IPS-15b (cell line): ENCODE measurements at regions not wholly inside any gene's neighbourhood (a gene's known extent, or its start where the extent isn't known, plus 50 kb on each side); places are given as distances from the start of the nearest gene placed in this dataset.

Experiments
- H3K27me3 ChIP-seq: one replicate; pipeline ENCODE4 v1.6.1; 2013; ENCODE audit warnings: low read length; ENCODE audit not compliant: control insufficient read depth, insufficient read depth
- H3K36me3 ChIP-seq: one replicate; pipeline ENCODE4 v1.6.1; 2013; ENCODE audit warnings: low read length; ENCODE audit not compliant: control insufficient read depth, insufficient read depth
- H3K4me1 ChIP-seq: one replicate; pipeline ENCODE4 v1.6.1; 2013; ENCODE audit warnings: mild to moderate bottlenecking, low read length; ENCODE audit not compliant: control insufficient read depth, insufficient read depth
- H3K4me3 ChIP-seq: one replicate; pipeline ENCODE4 v1.5.1; 2013; ENCODE audit warnings: low read depth, low read length
- H3K9ac ChIP-seq: one replicate; pipeline ENCODE4 v1.6.1; 2013; ENCODE audit warnings: low read depth, mild to moderate bottlenecking, low read length
- H3K9me3 ChIP-seq: one replicate; pipeline ENCODE4 v1.6.1; 2013; ENCODE audit warnings: mild to moderate bottlenecking, low read length; ENCODE audit not compliant: control insufficient read depth, insufficient read depth

- Histone ChIP-seq H3K4me3 (no peak overlapping the region), H3K4me1 (no peaks in the 10 kb centered on the region), H3K9me3 (no peaks in the 10 kb centered on the region), H3K27me3 (no peaks in the 10 kb centered on the region), H3K36me3 (no peaks in the 10 kb centered on the region), H3K9ac (no peak overlapping the region)
These were observed 128.6 kb upstream of the HS3ST5 start for GRCh38 chr6:114471450-114471849.

- Histone ChIP-seq H3K9me3 (no peaks in the 10 kb centered on the region), H3K36me3 (no peaks in the 10 kb centered on the region), H3K27me3 (no peaks in the 10 kb centered on the region), H3K4me1 (no peaks in the 10 kb centered on the region), H3K9ac (no peak overlapping the region), H3K4me3 (no peak overlapping the region)
These were observed 125.1 kb upstream of the HS3ST5 start for GRCh38 chr6:114467931-114468330.

GRCh38 chr6:114465511-114465910, 122.7 kb upstream of the HS3ST5 start:
- Histone ChIP-seq H3K27me3 (no peaks in the 10 kb centered on the region), H3K4me3 (no peak overlapping the region), H3K9ac (no peak overlapping the region), H3K36me3 (no peaks in the 10 kb centered on the region), H3K9me3 (no peaks in the 10 kb centered on the region), H3K4me1 (no peaks in the 10 kb centered on the region)

- Histone ChIP-seq H3K9me3 (no peaks in the 10 kb centered on the region), H3K36me3 (no peaks in the 10 kb centered on the region), H3K4me1 (peaks cover 5% of the 10 kb centered on the region), H3K4me3 (no peak overlapping the region), H3K9ac (no peak overlapping the region), H3K27me3 (no peaks in the 10 kb centered on the region)
These were observed 111.0 kb upstream of the HS3ST5 start for GRCh38 chr6:114453737-114454276.

- Histone ChIP-seq H3K9ac (no peak overlapping the region), H3K9me3 (no peaks in the 10 kb centered on the region), H3K4me1 (peaks cover 5% of the 10 kb centered on the region), H3K27me3 (no peaks in the 10 kb centered on the region), H3K4me3 (no peak overlapping the region), H3K36me3 (no peaks in the 10 kb centered on the region)
These were observed 110.1 kb upstream of the HS3ST5 start for GRCh38 chr6:114452785-114453401.

- Histone ChIP-seq H3K4me1 (peaks cover 14% of the 10 kb centered on the region), H3K4me3 (no peak overlapping the region), H3K27me3 (no peaks in the 10 kb centered on the region), H3K36me3 (no peaks in the 10 kb centered on the region), H3K9me3 (no peaks in the 10 kb centered on the region), H3K9ac (no peak overlapping the region)
These were observed 107.8 kb upstream of the HS3ST5 start for GRCh38 chr6:114450631-114451030.

GRCh38 chr6:114449659-114450058, 106.8 kb upstream of the HS3ST5 start:
- Histone ChIP-seq H3K9ac (no peak overlapping the region), H3K4me1 (peaks cover 14% of the 10 kb centered on the region), H3K4me3 (no peak overlapping the region), H3K9me3 (no peaks in the 10 kb centered on the region), H3K36me3 (no peaks in the 10 kb centered on the region), H3K27me3 (no peaks in the 10 kb centered on the region)

- Histone ChIP-seq H3K9me3 (no peaks in the 10 kb centered on the region), H3K9ac (no peak overlapping the region), H3K27me3 (no peaks in the 10 kb centered on the region), H3K4me3 (no peak overlapping the region), H3K36me3 (no peaks in the 10 kb centered on the region), H3K4me1 (peaks cover 14% of the 10 kb centered on the region)
These were observed 103.5 kb upstream of the HS3ST5 start for GRCh38 chr6:114446342-114446741.

GRCh38 chr6:114445846-114446245, 103.0 kb upstream of the HS3ST5 start:
- Histone ChIP-seq H3K4me1 (peaks cover 16% of the 10 kb centered on the region), H3K9ac (no peak overlapping the region), H3K36me3 (no peaks in the 10 kb centered on the region), H3K4me3 (no peak overlapping the region), H3K9me3 (no peaks in the 10 kb centered on the region), H3K27me3 (no peaks in the 10 kb centered on the region)

- Histone ChIP-seq H3K9me3 (no peaks in the 10 kb centered on the region), H3K27me3 (no peaks in the 10 kb centered on the region), H3K4me3 (no peak overlapping the region)
These were observed 96.6 kb upstream of the HS3ST5 start for GRCh38 chr6:114439411-114439810.

GRCh38 chr6:114437235-114437634, 94.4 kb upstream of the HS3ST5 start:
- Histone ChIP-seq H3K9me3 (no peaks in the 10 kb centered on the region), H3K4me1 (peaks cover 11% of the 10 kb centered on the region), H3K27me3 (no peaks in the 10 kb centered on the region), H3K4me3 (no peak overlapping the region), H3K36me3 (no peaks in the 10 kb centered on the region), H3K9ac (no peak overlapping the region)

More at GRCh38 chr6:114439411-114439810, 96.6 kb upstream of the HS3ST5 start:
- no peak overlapping the region for H3K9ac ChIP-seq
- peaks cover 11% of the 10 kb centered on the region for H3K4me1 ChIP-seq
- H3K36me3 ChIP-seq, result no peaks in the 10 kb centered on the region

GRCh38 chr6:114436691-114437090, 93.9 kb upstream of the HS3ST5 start:
- H3K36me3 ChIP-seq, result no peaks in the 10 kb centered on the region
- H3K9ac ChIP-seq, result no peak overlapping the region

More at GRCh38 chr6:114436691-114437090, 93.9 kb upstream of the HS3ST5 start:
- H3K27me3 ChIP-seq, result no peaks in the 10 kb centered on the region
- peaks cover 11% of the 10 kb centered on the region for H3K4me1 ChIP-seq
- no peaks in the 10 kb centered on the region for H3K9me3 ChIP-seq
- H3K4me3 ChIP-seq, result no peak overlapping the region
